Dermis blood vessel endothelial cell (primary cell): ENCODE measurements at regions not wholly inside any gene's neighbourhood (a gene's known extent, or its start where the extent isn't known, plus 50 kb on each side); places are given as distances from the start of the nearest gene placed in this dataset.

Source experiments
- DNase-seq: peaks from one replicate; pipeline ENCODE4 v3.0.0; 2010

DNA sequence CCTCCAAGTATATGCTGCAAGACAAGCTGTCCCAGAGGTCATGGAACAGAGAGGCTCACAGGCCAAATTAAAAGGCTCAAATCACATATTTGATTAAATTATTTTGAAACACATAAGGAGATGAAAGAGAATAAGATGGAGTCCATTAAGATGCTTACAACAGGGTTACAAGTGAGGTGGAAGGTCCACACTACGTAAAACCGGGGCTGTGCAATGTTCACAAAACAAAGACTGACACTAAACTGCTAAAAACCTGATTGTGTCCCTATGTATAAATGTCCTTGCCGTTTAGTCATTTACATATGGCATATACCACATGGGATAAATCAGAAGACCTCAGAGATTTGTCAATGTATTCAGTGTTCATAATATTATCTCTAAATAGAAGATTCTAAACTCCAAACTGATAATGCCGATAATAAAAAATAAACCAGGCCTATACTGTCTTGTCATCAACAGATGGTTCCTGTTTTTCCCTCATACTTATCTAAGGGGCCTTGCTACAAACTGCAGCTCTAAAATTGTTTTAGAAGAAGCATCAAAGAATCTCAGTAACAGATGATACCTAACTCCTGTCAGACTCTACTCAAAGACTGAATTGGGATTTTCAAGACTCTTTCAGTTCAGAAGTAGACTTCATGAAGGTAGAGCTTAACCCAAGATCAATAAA lies 51.8 kb upstream of the RIPOR2 start:
- no peak for DNase-seq

DNA sequence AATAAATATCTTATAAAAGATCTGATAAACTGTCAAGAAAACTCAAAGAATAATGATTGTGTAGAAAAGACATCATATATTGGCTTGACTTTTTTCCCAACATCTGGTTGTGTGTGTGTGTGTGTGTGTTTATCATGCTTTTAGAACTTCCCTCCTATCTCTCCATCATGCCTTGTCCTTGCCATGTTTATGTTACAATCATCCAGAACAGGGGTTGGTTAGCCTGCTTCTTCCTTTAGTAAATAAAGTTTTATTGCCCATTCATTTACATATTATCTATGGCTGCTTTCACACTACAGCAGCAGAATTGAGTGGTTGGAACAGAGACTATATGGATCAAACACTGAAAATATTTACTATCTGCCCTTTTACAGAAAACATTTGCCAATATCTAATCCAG lies 52.8 kb upstream of the RIPOR2 start:
- DNase-seq: no peak

DNA sequence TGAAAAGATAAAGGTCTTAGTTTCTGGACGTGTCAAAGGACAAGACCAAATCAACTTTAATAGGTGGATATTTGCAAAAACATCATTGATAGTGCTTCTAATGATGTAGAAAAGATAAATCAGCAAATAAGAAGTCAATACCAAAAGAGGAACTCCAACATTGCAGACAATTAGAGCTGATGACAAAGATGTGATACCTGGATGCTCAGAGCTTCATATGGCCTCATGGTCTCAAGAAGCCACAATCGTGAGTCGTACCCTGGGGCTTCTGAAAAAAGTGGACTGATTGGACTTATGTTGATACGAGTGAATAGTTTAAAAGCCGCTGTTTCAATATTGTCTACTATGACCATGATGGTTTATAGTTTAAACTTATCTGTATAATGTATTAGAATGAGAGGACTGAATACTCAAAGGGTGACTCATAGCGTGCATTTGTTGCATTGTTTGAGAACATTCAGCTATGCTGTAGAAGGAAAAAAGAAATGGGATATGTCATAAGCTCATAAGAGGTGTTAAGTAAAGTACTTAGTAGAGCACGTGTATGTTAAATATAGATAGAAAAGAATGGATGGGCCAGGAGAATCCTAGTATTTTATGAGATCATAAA lies 54.6 kb upstream of the RIPOR2 start:
- DNase-seq: peak; percentile 30

DNA sequence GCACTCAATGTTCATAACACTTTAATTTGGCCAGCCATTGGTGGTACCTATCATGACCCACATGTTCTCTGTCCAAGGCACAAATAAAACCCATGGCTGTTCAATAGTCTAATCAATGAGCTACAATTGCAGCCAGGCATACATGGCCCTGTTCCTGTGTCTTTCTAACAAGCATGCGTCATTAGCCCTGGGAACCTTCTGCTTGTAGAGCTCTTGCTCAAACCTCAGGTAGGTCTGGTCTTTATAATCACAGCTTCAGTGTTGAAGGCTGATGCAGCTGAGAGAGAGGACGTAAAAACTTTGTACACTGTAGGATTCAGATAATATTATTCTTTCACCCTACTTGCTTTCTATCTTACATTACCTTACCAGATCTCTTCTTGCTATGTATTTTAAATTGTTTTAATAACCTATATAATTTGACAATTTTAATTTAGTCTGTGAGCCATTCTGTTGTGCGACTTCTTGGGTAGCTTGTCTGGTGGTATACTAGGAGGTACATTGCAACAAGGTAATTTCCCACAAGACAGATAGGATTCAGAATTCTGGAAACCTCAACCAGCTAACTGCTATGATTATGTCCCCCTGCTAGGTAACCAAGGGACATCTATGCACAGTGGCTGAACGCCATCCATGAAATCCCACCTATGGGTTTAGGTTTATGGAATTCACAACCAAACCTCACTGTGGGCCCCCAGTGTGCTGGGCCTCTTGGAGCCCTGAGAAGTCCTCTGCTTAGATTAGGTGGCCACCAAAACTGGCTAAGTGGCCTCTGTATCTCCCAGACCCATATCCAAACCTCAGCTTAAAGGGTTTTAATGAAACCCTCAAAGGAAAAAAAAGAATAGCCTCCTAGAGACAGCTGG lies 55.4 kb upstream of the RIPOR2 start:
- DNase-seq: no peak

DNA sequence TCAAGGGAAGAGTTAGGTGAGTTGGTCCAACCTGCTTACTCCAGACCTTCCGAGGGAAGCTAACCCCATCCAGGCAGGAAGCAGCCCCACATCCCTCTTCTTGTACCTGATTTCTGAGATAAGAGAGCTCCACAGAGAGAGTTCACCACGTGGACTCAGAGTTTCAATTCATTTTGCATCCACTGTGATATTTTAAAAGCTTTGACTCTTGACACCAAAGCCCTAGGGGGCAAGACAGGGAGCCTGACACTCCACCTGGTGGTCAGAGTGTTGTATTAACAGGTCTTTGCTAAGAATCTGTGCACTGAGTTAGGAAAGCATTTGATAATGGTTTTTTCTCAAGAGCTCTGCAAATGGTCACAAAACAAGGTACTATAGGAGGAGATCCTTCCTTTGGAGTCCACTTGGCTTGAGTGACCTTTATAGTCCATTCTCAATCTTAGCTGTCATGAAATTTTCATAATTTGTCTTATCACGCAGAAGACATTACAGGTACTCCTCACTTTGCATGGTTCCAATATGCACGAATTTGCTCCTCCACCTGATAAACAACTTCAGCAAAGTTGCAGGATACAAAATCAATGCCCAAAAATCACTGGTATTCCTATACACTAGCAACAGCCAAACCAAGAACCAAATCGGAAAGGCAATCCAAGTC lies 56.2 kb upstream of the RIPOR2 start:
- DNase-seq: peak; percentile 60

DNA sequence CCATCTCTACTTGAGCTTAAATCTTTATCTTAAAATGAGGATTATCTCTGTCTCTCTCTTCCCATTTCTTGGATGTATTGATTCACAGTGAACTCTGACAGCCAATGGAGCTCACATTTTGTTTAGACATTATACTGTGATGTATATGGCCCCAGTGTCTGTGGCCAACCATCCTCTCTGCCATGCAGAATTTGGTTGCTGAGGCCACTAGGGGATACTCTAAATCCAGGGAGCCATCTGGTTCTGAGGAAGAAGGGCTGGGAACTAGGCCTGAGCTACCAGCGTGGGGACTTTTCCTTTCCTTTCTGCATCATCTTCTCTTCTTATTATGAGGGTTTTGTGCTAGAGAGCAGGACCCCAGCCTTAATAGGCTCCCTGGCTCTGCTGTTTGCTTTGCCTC lies 59.1 kb upstream of the RIPOR2 start:
- DNase-seq: no peak

DNA sequence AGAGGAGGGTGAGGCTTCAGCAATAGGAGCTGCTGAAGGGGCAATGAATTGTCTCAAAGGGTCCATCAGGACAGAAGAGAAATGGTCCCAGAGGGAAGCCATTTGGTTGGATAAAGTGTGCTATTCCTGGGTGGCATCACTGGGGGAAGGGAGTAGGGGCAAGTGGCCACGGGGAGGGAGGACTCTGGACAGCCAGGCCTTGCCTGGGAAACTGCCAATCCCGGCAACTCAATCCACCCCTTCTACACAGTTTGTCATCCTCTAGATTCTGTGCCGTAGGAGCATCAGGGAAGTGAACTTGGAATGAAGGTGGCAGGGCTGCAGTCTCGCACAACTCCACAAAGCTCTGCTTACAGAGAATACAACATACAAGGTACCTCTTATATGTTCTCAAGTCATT lies 59.5 kb upstream of the RIPOR2 start:
- no peak for DNase-seq

DNA sequence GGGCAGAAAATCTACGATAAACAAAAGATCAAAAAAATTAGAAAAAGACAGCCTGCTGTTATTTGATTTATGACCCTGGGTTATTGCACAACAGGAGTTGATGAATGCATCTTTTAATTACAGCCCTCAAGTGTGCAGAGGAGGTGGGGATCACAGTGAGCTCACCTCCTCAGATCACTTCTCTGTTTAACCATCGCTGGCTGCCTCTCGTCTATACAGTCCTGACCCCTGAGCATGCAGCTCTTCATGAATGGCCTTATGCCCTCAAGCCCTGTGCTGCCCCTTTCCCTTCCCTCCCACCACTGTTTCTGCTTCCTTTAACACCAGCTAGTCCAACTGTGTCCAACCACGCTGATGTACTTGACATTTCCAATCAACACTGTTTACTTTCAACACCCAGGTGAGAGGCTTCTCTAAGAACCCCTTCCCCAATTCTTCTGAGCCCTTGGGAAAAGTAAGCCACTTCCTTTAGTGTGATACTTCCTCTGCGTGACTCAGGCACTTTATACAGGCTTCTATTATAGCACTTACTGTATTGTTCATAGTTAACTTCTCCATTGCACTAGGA lies 60.6 kb upstream of the RIPOR2 start:
- no peak for DNase-seq

DNA sequence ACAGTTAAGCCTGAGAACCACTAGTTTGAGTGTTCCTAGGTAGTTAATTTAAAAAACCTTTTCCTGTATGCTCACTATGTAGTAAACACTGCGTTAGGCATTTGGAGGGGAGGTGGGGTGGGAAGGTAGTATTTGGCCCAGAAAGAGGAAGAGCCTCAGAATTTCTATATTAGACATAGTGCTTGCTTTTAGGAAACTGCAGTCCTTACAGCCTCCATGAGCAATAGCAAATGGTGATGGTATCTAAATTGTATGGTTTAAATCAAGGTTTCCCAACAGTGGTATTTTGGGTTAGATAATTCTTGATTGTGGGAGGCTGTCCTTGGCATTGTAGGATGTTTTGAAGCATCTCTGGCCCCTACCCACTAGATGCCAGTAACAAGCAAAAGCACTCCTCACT lies 61.5 kb upstream of the RIPOR2 start:
- no peak for DNase-seq

DNA sequence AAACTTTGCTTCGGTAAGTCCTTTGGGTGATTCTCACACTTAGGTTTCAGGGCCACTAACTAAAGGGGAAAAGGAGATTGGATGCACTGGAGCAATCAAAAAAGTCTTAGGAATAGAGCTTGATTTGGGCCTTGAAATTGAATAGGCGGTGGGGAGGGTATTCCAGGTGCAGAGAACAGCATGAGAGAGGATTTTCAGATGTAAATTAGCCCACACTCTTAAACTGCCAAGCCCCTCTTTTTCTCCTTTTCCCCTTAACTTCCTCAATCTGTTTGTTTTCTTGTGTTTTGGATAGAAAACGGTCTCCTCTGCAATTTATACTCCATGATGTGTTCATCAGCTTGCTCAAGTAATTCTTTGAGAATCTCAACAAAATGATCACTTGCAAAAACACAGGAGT lies 62.1 kb upstream of the RIPOR2 start:
- DNase-seq: no peak

DNA sequence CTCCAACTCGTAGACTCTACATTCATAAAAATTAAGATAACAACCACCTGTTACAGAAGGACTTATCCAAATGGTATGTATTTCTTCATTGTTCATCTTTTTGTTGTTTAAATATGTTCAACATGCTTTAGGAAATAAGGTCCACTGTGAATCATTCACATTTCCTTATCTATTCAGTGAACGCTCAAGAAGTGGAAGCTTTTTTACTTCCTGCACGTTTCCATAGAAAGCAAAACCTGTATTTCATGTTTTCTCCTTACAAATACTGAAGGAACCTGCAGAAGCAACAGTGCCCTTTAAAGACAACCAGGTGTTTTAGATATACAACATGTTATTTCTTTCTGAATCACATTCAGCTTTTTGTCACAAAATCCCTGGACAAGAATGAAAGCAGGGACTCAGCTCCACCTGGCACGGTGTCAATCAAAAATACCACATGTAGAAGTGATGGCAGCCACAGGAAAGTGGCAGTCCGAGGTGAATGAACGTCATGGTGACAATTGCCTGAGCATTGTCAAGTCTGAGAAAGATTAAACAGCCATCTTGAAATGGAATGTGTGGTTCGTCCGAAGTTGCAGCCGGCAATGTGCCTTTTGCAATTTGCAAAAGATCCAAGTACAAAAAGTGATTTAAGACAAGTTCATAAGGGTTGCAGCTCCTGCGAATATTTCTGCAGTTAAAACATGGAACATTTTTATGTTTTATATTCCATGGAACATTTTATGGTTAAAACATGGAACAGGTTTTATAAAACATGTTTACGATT lies 66.7 kb upstream of the RIPOR2 start:
- peak; percentile 40 for DNase-seq

DNA sequence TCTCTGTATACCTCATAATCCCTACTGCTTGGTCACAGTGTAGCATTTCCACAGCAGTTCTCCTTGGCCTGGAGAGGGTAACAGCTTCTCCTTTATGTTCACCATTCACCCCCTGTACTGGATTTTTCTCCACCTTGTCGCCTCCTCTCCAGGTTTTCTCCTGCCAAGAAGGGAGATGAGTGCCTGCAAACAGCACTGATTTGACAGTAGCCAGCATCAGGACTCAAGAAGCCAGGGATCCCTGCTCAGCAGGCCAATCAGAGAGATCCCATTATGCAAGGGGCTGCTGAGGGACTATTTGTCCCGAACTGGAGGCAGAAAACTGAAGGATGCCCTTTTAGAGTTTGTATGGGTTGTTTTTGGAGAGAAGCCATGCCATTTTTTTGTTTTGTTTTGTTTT lies 68.6 kb upstream of the RIPOR2 start:
- no peak for DNase-seq

DNA sequence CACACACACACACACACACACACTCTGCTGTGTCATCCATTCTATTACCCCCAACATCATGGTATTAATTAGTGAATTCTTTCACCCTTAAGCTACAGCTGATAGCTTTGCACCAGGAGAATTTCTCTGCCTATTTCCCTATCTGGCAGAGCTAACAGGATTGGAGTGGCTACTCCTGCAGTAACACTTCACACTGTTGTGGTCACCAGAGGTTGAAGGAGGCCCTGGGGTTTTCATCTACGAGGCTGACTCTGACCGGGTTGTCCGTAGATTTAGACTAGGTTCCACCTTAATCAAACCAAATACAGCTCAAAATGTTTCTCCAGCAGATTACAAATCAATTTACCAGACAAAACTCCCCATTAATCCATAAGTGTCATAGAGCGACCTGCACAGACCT lies 69.2 kb upstream of the RIPOR2 start:
- no peak for DNase-seq

DNA sequence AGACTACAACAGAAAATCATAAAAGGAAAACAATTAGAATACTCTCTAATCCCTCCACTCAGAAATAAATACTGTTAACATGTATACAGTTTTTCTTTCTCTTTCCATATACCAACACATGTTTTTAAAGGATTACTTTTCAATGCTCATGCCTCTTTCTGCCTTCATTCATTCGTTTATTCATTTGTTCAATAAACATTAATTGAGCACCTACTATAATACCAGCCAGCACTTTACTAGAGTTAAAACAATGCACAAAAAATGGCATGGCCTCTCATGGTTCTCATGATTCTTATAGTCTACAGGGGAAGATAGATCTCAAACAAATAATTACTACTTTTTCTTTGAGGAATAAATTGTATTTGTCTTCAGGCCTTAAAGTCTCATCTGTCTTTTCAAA lies 70.3 kb upstream of the RIPOR2 start:
- no peak for DNase-seq

DNA sequence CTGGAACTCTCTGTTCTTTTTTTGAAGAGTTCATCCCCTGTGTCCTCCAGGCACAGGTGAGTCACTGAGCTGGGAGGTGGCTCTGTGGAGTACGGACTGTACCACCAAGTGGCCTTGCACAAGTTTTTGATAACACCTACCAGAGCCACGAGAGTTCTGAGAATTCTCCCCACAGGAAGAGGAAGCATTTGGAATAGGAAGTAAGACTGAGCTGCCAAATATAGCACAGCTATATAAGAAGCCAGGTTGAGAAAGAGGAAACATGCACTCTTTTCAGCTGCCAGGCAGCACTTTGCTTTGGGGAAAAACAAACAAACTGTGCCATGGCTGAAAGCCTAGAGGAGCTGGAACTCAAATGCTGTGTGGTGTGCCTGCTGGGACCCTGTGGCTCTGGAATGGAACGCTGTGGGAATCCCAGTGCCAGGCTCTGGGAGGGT lies 70.8 kb upstream of the RIPOR2 start:
- peak; percentile 72 for DNase-seq

DNA sequence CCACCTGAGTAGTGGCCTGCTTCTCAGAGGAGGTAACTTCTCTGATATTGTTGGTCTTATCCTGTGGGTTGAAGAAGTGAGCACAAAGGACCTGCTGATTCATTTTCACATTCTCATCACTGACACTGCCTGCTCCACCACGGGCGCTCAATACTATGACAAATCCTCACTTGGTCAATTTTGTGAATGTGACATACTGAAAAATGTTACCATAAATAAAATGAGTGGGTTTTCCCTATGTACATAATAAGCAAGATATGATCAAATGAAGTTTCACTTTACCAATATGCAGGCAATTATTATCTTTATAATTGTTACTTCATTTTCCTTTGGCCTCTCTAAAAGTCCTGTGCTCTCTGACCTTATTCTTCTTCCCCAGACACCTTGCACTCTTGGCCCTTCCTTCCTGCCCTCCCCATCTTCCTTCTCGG lies 71.5 kb upstream of the RIPOR2 start:
- DNase-seq: no peak

DNA sequence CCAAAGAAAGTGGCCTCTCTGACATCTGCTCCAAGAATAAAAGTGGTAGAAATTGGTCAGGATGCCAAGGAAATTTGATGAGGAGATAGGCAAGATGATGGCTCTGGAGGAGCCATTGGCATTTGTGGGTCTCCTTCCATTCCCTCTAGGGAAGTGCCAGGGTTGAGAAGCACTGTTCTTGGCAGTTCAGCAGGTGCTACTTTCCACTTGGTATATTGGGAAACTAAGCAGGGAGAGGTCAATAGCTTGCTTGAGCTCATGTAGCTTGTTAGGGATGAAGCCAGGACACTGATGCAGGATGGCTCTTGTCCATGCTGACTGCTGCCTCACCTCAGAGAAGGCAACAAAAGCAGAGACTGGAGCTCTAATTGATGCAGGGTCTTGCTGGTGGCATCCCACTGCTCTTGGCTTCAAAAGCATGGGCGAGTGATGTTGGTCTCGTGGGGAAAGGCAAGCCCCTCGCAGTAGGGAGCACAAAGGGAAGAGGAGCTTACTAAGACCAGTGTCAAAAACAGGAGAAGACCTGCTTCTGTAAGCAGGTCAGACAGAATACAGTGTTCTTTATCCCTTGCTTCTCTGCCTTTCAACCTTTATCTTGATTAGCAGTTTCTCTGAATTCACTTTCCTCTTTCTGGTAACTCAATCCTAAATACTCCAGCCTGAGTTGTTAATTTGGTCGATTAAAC lies 73.1 kb upstream of the RIPOR2 start:
- no peak for DNase-seq

DNA sequence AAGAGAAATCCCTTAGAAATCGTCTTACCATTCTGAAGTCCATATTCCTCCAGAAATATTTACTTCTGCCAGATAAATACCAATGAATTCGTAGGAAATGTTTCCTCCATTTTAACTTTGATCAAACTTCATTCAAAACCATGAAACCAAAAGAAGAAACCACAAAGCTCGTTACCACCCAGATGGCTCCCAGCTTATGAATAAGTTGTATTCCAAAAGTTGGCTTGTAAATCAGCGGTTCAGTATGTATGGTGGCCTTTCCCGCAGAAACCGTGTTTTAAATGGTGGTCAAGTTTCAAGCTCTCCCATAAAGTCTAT lies 73.6 kb upstream of the RIPOR2 start:
- DNase-seq: no peak

DNA sequence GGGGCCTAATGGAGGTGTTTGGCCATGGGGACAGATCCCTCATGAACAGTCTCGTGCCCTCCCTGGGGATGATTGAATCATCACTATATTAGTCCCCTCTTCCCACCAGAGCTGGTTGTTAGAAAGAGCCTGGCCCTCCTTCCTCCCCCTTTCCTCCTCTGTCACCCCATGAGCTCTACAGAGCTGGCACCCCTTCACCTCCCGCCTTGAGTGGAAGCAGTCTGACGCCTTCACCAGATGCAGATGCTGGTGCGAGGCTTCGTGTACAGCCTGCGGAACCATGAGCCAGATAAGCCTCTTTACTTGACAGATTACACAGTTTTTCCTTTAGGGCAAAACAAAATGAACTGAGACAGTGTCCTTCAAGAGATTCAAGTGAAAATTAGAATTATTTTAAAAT lies 74.4 kb upstream of the RIPOR2 start:
- DNase-seq: no peak

DNA sequence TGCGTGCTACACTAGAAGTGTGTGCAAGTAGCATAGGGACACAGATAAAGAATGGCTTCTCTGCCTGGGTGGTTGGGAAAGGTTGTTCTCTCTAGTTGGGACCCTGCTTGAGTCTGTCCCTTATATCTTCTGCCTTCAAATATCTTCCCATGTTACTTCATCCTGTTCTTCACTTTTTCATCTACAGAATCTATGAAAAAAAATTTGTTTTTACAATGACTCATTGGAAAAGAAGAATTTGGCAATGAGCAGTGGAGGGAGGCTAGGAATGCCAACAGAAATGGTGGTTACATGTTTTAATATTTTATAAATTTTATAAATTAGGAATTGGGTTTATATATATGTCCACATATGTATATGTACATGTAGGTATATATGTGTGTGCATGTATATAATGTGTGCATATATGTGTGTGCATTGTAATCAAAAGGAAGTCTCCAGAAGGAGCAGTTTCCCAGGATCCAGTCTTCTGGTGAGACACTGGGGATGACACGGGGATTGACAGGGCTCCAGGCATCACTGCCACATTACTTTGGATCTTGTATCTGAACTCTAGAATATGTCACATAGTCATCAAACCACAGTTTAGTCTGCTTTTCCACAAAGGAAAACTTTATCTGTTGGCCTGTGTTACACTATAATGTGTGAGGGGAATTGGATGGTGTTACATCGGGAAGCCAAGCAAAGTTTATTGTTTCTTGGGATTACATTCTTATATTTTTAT lies 75.3 kb upstream of the RIPOR2 start:
- DNase-seq: no peak

DNA sequence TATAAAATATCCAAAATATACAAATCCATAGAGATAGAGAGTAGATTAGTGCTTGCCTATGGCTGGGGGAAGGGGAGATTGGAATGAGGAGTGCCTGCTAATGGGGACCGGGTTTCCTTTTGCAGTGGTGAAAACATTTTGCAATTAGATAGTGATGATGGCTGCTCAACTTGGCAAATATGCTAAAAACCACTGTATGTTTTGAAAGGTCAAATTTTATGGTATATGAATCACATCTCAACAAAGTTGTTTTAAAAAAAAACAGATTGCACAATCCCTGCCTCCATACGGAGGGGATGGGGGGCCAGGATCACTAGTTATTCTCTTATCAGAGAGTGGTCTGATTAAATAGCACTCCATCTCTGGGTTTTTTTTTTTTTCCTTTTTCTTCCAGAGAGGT lies 76.9 kb upstream of the RIPOR2 start:
- no peak for DNase-seq
